Subcutaneous abdominal adipose tissue (tissue), 5 donors: ENCODE measurements at regions not wholly inside any gene's neighbourhood (a gene's known extent, or its start where the extent isn't known, plus 50 kb on each side); places are given as distances from the start of the nearest gene placed in this dataset.

Experiments used
- H3K27ac ChIP-seq: one replicate; pipeline ENCODE4 v1.7.0; 2013; ENCODE audit warnings: low read depth, mild to moderate bottlenecking, inconsistent platforms, low read length, moderate library complexity
- H3K27me3 ChIP-seq, 5 donors: one replicate each; pipeline ENCODE4 v1.7.0; 2013; ENCODE audit warnings: low read length in 5 of 5, inconsistent platforms in 1 of 5; ENCODE audit not compliant: control insufficient read depth in 5 of 5, insufficient read depth in 4 of 5
- H3K36me3 ChIP-seq, 5 donors: one replicate each; pipeline ENCODE4 v1.7.0; 2013; ENCODE audit warnings: low read length in 5 of 5; ENCODE audit not compliant: control insufficient read depth in 5 of 5, insufficient read depth in 5 of 5
- H3K4me1 ChIP-seq, 5 donors: one replicate each; pipeline ENCODE4 v1.7.0; 2013; ENCODE audit warnings: low read length in 5 of 5, mild to moderate bottlenecking in 3 of 5, moderate library complexity in 1 of 5; ENCODE audit not compliant: control insufficient read depth in 5 of 5, insufficient read depth in 5 of 5
- H3K4me3 ChIP-seq, 5 donors: one replicate each; pipeline ENCODE4 v1.7.0; 2013; ENCODE audit warnings: low read length in 5 of 5, low read depth in 1 of 5
- H3K9ac ChIP-seq, 5 donors: one replicate each; pipeline ENCODE4 v1.7.0; 2013; ENCODE audit warnings: low read length in 5 of 5, mild to moderate bottlenecking in 4 of 5, moderate library complexity in 3 of 5
- H3K9me3 ChIP-seq, 5 donors: one replicate each; pipeline ENCODE4 v1.7.0; 2013; ENCODE audit warnings: low read length in 5 of 5; ENCODE audit not compliant: control insufficient read depth in 5 of 5
- donor health status: healthy.
- donor health status: healthy.
- donor health status: healthy.
- donor health status: healthy.
- donor health status: healthy.

- H3K4me3 ChIP-seq = no peak overlapping the region
- H3K9me3 ChIP-seq = no peaks in the 10 kb centered on the region
- no peaks in the 10 kb centered on the region for H3K27me3 ChIP-seq
- no peaks in the 10 kb centered on the region for H3K4me1 ChIP-seq
- no peak overlapping the region for H3K27ac ChIP-seq
- H3K9ac ChIP-seq = no peak overlapping the region
- no peaks in the 10 kb centered on the region for H3K36me3 ChIP-seq
Observed at GRCh38 chr2:125037135-125037653, 1012.1 kb downstream of the CNTNAP5 start.

- no peaks in the 10 kb centered on the region for H3K36me3 ChIP-seq
- no peaks in the 10 kb centered on the region for H3K27me3 ChIP-seq
- no peak overlapping the region for H3K27ac ChIP-seq
- no peak overlapping the region for H3K4me3 ChIP-seq
- H3K9ac ChIP-seq = no peak overlapping the region
- peaks cover 0 to 2% (median 0%) of the 10 kb centered on the region in 5 donors for H3K9me3 ChIP-seq
- no peaks in the 10 kb centered on the region for H3K4me1 ChIP-seq
Observed at GRCh38 chr2:125041846-125042245, 1016.8 kb downstream of the CNTNAP5 start.

- H3K9ac ChIP-seq = no peak overlapping the region
- no peaks in the 10 kb centered on the region for H3K36me3 ChIP-seq
- peaks cover 0 to 2% (median 0%) of the 10 kb centered on the region in 5 donors for H3K9me3 ChIP-seq
Observed at GRCh38 chr2:125042727-125043126, 1017.6 kb downstream of the CNTNAP5 start.

GRCh38 chr2:125070726-125071505, 1045.8 kb downstream of the CNTNAP5 start:
- H3K4me1 ChIP-seq = no peaks in the 10 kb centered on the region
- no peaks in the 10 kb centered on the region for H3K36me3 ChIP-seq
- H3K4me3 ChIP-seq = no peak overlapping the region
- peaks cover 0 to 10% (median 5%) of the 10 kb centered on the region in 5 donors for H3K9me3 ChIP-seq
- no peak overlapping the region for H3K27ac ChIP-seq
- H3K27me3 ChIP-seq = no peaks in the 10 kb centered on the region
- H3K9ac ChIP-seq = no peak overlapping the region

More at GRCh38 chr2:125042727-125043126, 1017.6 kb downstream of the CNTNAP5 start:
- Histone ChIP-seq H3K27me3 (no peaks in the 10 kb centered on the region), H3K4me3 (no peak overlapping the region), H3K27ac (no peak overlapping the region), H3K4me1 (no peaks in the 10 kb centered on the region)

GRCh38 chr2:125073440-125073839, 1048.4 kb downstream of the CNTNAP5 start:
- Histone ChIP-seq H3K9ac (no peak overlapping the region), H3K4me1 (no peaks in the 10 kb centered on the region), H3K27me3 (no peaks in the 10 kb centered on the region), H3K27ac (no peak overlapping the region), H3K36me3 (no peaks in the 10 kb centered on the region), H3K9me3 (peaks cover 0 to 11% (median 7%) of the 10 kb centered on the region in 5 donors), H3K4me3 (no peak overlapping the region)

- no peaks in the 10 kb centered on the region for H3K4me1 ChIP-seq
- H3K27ac ChIP-seq = no peak overlapping the region
- H3K27me3 ChIP-seq = no peaks in the 10 kb centered on the region
- H3K9me3 ChIP-seq = no peaks in the 10 kb centered on the region
- no peaks in the 10 kb centered on the region for H3K36me3 ChIP-seq
- no peak overlapping the region for H3K9ac ChIP-seq
- H3K4me3 ChIP-seq = no peak overlapping the region
Observed at GRCh38 chr2:125085904-125086303, 1060.8 kb downstream of the CNTNAP5 start.

GRCh38 chr2:125086313-125087184, 1061.5 kb downstream of the CNTNAP5 start:
- Histone ChIP-seq H3K36me3 (no peaks in the 10 kb centered on the region), H3K27me3 (no peaks in the 10 kb centered on the region), H3K9ac (no peak overlapping the region), H3K9me3 (no peaks in the 10 kb centered on the region), H3K4me1 (no peaks in the 10 kb centered on the region), H3K27ac (no peak overlapping the region), H3K4me3 (no peak overlapping the region)

GRCh38 chr2:125092276-125093009, 1067.4 kb downstream of the CNTNAP5 start:
- no peaks in the 10 kb centered on the region for H3K4me1 ChIP-seq
- H3K36me3 ChIP-seq = no peaks in the 10 kb centered on the region
- H3K4me3 ChIP-seq = no peak overlapping the region
- H3K27me3 ChIP-seq = no peaks in the 10 kb centered on the region
- no peak overlapping the region for H3K9ac ChIP-seq
- no peak overlapping the region for H3K27ac ChIP-seq
- H3K9me3 ChIP-seq = no peaks in the 10 kb centered on the region

GRCh38 chr2:125095826-125096225, 1070.7 kb downstream of the CNTNAP5 start:
- no peak overlapping the region for H3K27ac ChIP-seq
- H3K4me1 ChIP-seq = no peaks in the 10 kb centered on the region
- no peak overlapping the region for H3K9ac ChIP-seq
- no peaks in the 10 kb centered on the region for H3K27me3 ChIP-seq
- no peaks in the 10 kb centered on the region for H3K9me3 ChIP-seq
- H3K4me3 ChIP-seq = no peak overlapping the region
- H3K36me3 ChIP-seq = no peaks in the 10 kb centered on the region
